Liver (tissue), 3 donors: ENCODE measurements at regions not wholly inside any gene's neighbourhood (a gene's known extent, or its start where the extent isn't known, plus 50 kb on each side); places are given as distances from the start of the nearest gene placed in this dataset.

Source experiments
- CTCF ChIP-seq: fragments of 150-350 bp; IDR thresholded peaks from 2 replicates; pipeline ENCODE4 v1.5.1; 2017; ENCODE audit warnings: improper control_type of control experiment, low read depth, low read length; ENCODE audit not compliant: missing input control
- FOXA1 ChIP-seq: IDR thresholded peaks from 2 replicates; pipeline ENCODE4 v1.6.1; 2016; ENCODE audit warnings: antibody characterized with exemption
- MAX ChIP-seq: IDR thresholded peaks from 2 replicates; pipeline ENCODE4 v1.6.1; 2016; ENCODE audit warnings: antibody characterized with exemption
- RAD21 ChIP-seq, 2 donors: IDR thresholded peaks; 2 replicates each; pipeline ENCODE4 v1.6.1; 2016; ENCODE audit warnings: antibody characterized with exemption in 2 of 2, mild to moderate bottlenecking in 2 of 2
- TAF1 ChIP-seq: conservative IDR thresholded peaks from 2 replicates; pipeline ENCODE4 v1.6.1; 2016; ENCODE audit warnings: antibody characterized with exemption, mild to moderate bottlenecking
- donor health status: healthy.
- donor health status: healthy.

GRCh38 chr10:130513686-130514476 is 377.7 kb downstream of the GLRX3 start:
- TF ChIP-seq CTCF (no peak), MAX (no peak), TAF1 (no peak), FOXA1 (no peak), RAD21 (IDR thresholded peaks at IDR 0.05) (no peak)
